Bronchial epithelial cell (primary cell): ENCODE measurements at regions not wholly inside any gene's neighbourhood (a gene's known extent, or its start where the extent isn't known, plus 50 kb on each side); places are given as distances from the start of the nearest gene placed in this dataset.

Experiments used
- DNase-seq: peaks from one replicate; pipeline ENCODE4 v3.0.0-alpha.2; 2010; ENCODE audit warnings: low read depth
- FAIRE-seq: peaks from 2 replicates; lab custom pipeline; 2011; peaks lifted over from hg19 to GRCh38; lab: Jason Lieb, UNC
- H3K27me3 ChIP-seq: 2 replicates; pipeline ENCODE4 v1.5.1; 2011; ENCODE audit warnings: low read length; ENCODE audit not compliant: control insufficient read depth, insufficient read depth
- H3K36me3 ChIP-seq: 2 replicates; pipeline ENCODE4 v1.5.1; 2011; ENCODE audit warnings: low read length; ENCODE audit not compliant: control insufficient read depth, insufficient read depth
- H3K4me3 ChIP-seq: 2 replicates; pipeline ENCODE4 v1.5.1; 2011; ENCODE audit warnings: mild to moderate bottlenecking, low read depth, low read length, control low read depth
- CTCF ChIP-seq: IDR thresholded peaks from 2 replicates; pipeline ENCODE4 v1.5.1; 2011; ENCODE audit warnings: mild to moderate bottlenecking, moderate library complexity, low read length, control low read depth, inconsistent platforms; ENCODE audit not compliant: insufficient read depth, severe bottlenecking

DNA sequence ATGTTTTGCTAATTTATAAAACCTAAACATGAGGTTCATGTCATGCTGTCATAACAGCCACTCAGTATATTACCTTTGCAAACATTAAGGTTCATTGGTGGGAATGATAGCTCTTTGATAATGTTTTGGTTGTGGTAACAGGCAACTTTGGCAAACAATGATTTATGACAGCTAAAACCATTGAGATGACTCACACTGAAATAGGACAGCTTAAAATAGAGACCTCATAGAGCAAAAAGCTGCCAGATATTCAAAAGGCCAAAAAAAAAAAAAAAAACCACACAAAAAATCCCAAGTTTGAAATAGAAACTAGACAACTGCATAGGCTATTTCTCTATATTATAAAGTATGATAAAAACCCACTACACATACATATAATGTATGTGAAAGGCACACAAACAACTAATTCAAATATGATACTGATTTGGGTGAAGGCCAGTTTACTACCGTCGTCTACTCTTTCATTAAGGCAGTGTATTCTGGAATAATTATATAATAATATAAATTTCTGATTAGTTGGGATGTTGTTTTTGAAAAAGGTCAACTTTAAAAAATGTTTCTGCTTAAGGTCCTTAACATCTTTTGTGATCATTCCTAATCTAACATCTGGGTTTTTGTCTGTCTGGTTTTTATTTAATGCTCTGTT lies 646.0 kb upstream of the PITX2 start:
- H3K4me3 ChIP-seq: no peak overlapping the region
- H3K27me3 ChIP-seq: no peaks in the 10 kb centered on the region
- FAIRE-seq: no peak
- no peak for TF ChIP-seq CTCF
- H3K36me3 ChIP-seq: no peaks in the 10 kb centered on the region
- no peak for DNase-seq

DNA sequence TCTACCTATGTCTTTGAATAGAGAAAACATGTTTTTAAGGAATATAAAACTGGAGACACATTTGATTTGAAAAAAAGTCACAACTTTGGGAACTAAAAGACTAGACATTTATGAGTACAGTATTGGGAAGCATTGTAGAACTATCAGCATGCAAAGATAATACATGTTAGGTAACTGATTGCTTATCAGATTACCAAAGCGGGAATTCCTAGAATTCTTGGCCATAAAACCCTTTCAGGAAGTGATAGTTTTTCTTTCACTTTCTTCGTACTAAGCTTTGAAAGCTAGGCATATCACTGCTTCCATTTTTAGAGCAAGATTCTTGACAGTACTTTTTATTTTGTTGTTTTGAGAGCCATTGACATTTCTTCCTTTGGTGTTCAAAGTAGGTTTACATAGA lies 646.6 kb upstream of the PITX2 start:
- TF ChIP-seq CTCF: no peak
- DNase-seq (no peak), FAIRE-seq (no peak)
- no peaks in the 10 kb centered on the region for H3K36me3 ChIP-seq
- H3K4me3 ChIP-seq: no peak overlapping the region
- no peaks in the 10 kb centered on the region for H3K27me3 ChIP-seq

GRCh38 chr4:111274060-111274459 lies 651.2 kb upstream of the PITX2 start:
- no peak for TF ChIP-seq CTCF
- Histone ChIP-seq H3K4me3 (no peak overlapping the region), H3K27me3 (no peaks in the 10 kb centered on the region), H3K36me3 (no peaks in the 10 kb centered on the region)
- FAIRE-seq (no peak), DNase-seq (no peak)

DNA sequence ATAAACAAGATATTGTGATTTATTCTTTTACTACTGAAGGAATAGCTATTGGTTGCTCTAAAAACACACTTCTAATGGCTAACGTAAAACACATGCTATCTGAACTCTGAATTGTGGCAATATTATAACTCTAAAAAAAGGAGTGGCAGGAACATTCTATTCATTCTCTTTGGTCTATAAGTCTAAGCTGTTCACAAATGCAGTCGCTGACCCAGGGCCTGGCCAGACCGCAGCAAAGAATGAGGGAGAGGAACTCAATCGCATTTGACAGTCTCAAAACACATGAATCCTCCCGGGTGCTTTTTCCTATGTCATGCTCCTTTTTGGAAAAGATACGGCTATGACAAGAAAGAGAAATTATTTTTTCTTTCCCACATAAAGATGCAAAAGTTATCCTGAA lies 651.6 kb upstream of the PITX2 start:
- no peaks in the 10 kb centered on the region for H3K36me3 ChIP-seq
- H3K4me3 ChIP-seq: no peak overlapping the region
- FAIRE-seq: no peak
- DNase-seq: no peak
- TF ChIP-seq CTCF: no peak
- no peaks in the 10 kb centered on the region for H3K27me3 ChIP-seq

- no peaks in the 10 kb centered on the region for H3K27me3 ChIP-seq
- DNase-seq (peak; percentile 56), FAIRE-seq (no peak)
- H3K4me3 ChIP-seq: no peak overlapping the region
- no peak for TF ChIP-seq CTCF
- no peaks in the 10 kb centered on the region for H3K36me3 ChIP-seq
Observed at GRCh38 chr4:111281219-111281618, 658.3 kb upstream of the PITX2 start.

- H3K4me3 ChIP-seq: no peak overlapping the region
- FAIRE-seq (no peak), DNase-seq (no peak)
Observed at GRCh38 chr4:111282035-111282434, 659.2 kb upstream of the PITX2 start.

More at GRCh38 chr4:111282035-111282434, 659.2 kb upstream of the PITX2 start:
- no peak for TF ChIP-seq CTCF
- H3K27me3 ChIP-seq: no peaks in the 10 kb centered on the region
- no peaks in the 10 kb centered on the region for H3K36me3 ChIP-seq
